Vagina (tissue), 2 donors: ENCODE measurements at regions not wholly inside any gene's neighbourhood (a gene's known extent, or its start where the extent isn't known, plus 50 kb on each side); places are given as distances from the start of the nearest gene placed in this dataset.

ENCODE experiments used
- DNase-seq, 2 donors: peaks; one replicate each; pipeline ENCODE4 v3.0.0-alpha.2; 2017; ENCODE audit errors: extremely low spot score in 2 of 2
- H3K27ac ChIP-seq: fragments of 200-600 bp; sonication (generic); one replicate; pipeline ENCODE4 v1.5.1; 2019
- H3K27me3 ChIP-seq: fragments of 200-600 bp; sonication (generic); one replicate; pipeline ENCODE4 v1.5.1; 2019
- H3K36me3 ChIP-seq, 2 donors: fragments of 200-600 bp; sonication (generic); one replicate each; pipeline ENCODE4 v1.5.1; 2017 to 2019
- H3K4me1 ChIP-seq: fragments of 200-600 bp; sonication (generic); one replicate; pipeline ENCODE4 v1.5.1; 2019
- H3K4me3 ChIP-seq, 2 donors: fragments of 200-600 bp; sonication (generic); 1 replicate in 1 of 2; 2 replicates in 1 of 2; pipeline ENCODE4 v1.5.1; 2016 to 2019
- H3K9me3 ChIP-seq: fragments of 200-600 bp; sonication (generic); one replicate; pipeline ENCODE4 v1.5.1; 2019
- POLR2A ChIP-seq, 2 donors: fragments of 450-650 bp; IDR thresholded peaks; one replicate each; pipeline ENCODE4 v1.6.1; 2017; ENCODE audit warnings: antibody characterized with exemption in 2 of 2, mild to moderate bottlenecking in 2 of 2, moderate library complexity in 2 of 2
- POLR2AphosphoS5 ChIP-seq, 2 donors: sonication (generic); formaldehyde crosslinking; IDR thresholded peaks; one replicate each; pipeline ENCODE4 v1.9.0; 2017; ENCODE audit warnings: antibody characterized with exemption in 2 of 2, mild to moderate bottlenecking in 2 of 2, low read depth in 1 of 2; ENCODE audit not compliant: insufficient read depth in 1 of 2
- intact Hi-C: fragments of 100-400 bp; cut with DNase I; formaldehyde crosslinking; loops from one replicate; pipeline ENCODE4 v1.15.1; 2023
- TF ChIP-seq, protein P1 (sequence below), 3 experiments: fragments of 450-650 bp in 2 of 3; fragments of 200-600 bp in 1 of 3; sonication (generic) in 1 of 3; IDR thresholded peaks; one replicate each; pipeline ENCODE4 v1.5.1; 2017 to 2019; ENCODE audit warnings: antibody characterized with exemption in 3 of 3, mild to moderate bottlenecking in 2 of 3, moderate library complexity in 2 of 3

DNA sequence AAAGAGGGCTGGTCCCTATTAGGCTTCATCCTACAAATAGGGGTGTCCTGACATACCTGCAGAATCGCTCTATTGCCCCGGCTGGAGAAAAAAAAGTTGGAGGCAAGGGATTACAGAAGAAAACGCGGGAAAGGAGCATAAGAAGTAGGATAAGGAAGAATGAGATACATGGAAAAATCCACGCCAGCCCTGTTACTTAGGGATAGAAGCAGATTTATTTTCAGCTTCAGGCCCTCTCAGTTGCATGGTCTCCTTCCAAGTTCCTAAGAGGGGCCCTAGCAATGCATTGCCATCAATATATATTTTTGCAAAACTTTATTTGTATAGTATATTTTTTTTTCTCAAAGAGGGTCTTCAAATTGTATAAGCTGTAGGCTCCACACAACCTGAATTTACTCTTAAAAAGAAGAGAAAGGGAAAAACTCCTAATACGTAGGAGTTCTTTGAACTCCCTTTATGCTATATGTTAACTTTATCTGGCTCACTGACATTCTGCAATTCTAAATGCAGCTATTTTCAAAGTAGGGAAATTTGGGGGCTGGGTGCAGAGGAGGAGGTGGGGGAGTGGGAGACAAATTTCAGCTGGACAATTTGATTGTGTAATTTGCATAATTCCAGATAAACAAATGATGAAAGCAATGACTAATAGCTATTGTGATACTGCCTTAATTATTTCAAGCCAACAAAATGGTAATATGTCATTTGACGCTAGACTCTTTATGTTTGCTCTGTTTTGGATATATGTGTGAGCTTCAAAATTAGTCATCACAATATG, 137.7 kb upstream of the TRHDE start:
- no peak for DNase-seq
- intact Hi-C loops = no loop called here
- Histone ChIP-seq H3K27ac (no peak overlapping the region), H3K27me3 (no peaks in the 10 kb centered on the region), H3K4me3 (no peak overlapping the region), H3K36me3 (no peaks in the 10 kb centered on the region), H3K4me1 (no peaks in the 10 kb centered on the region), H3K9me3 (no peaks in the 10 kb centered on the region)
- TF ChIP-seq, protein P1, sequence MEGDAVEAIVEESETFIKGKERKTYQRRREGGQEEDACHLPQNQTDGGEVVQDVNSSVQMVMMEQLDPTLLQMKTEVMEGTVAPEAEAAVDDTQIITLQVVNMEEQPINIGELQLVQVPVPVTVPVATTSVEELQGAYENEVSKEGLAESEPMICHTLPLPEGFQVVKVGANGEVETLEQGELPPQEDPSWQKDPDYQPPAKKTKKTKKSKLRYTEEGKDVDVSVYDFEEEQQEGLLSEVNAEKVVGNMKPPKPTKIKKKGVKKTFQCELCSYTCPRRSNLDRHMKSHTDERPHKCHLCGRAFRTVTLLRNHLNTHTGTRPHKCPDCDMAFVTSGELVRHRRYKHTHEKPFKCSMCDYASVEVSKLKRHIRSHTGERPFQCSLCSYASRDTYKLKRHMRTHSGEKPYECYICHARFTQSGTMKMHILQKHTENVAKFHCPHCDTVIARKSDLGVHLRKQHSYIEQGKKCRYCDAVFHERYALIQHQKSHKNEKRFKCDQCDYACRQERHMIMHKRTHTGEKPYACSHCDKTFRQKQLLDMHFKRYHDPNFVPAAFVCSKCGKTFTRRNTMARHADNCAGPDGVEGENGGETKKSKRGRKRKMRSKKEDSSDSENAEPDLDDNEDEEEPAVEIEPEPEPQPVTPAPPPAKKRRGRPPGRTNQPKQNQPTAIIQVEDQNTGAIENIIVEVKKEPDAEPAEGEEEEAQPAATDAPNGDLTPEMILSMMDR (IDR thresholded peaks at IDR 0.05) = no peak
- TF ChIP-seq POLR2AphosphoS5 (IDR thresholded peaks at IDR 0.05; ENCODE audit: insufficient read depth in 1 of 2, low read depth in 1 of 2) = no peak
- TF ChIP-seq POLR2A (IDR thresholded peaks at IDR 0.05) = no peak

DNA sequence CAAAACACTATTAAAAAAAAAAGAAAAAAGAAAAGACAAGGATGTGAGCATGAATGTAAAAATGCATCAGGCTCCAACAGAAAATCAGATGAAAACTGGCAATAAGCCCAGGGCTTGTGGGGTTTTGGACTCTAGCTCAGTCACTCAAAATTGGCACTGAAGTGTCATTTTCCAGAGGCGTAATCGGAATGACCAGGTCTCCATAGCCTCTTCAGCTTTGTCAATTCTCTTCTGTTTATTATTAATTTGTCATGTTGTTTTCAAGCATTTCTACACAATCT, 137.2 kb upstream of the TRHDE start:
- intact Hi-C loops = no loop called here
- TF ChIP-seq POLR2A (IDR thresholded peaks at IDR 0.05) (no peak), POLR2AphosphoS5 (IDR thresholded peaks at IDR 0.05; ENCODE audit: insufficient read depth in 1 of 2, low read depth in 1 of 2) (no peak)
- TF ChIP-seq, protein P1 (IDR thresholded peaks at IDR 0.05) = no peak

DNA sequence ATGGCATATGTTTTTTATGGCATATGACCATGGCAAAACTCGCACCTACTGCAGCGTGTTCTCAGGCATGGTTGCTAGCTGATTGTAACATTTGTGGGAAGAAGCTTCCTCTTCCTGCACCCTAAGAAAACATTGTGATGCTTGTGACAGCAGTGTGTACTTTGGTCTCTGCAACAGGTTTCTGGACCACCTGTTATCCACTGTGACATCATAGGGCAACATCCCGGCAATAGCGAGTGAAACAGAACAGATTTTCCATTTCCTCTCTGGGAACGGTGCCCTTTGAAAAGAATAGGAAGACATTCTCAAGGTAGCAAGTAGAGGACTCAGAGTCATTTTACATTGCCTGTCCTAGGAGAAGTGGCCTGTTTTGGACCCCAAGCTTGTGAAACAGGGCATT, 135.4 kb upstream of the TRHDE start:
- no peaks in the 10 kb centered on the region for H3K9me3 ChIP-seq
- no peak for TF ChIP-seq POLR2A (IDR thresholded peaks at IDR 0.05)
- TF ChIP-seq, protein P1 (IDR thresholded peaks at IDR 0.05) = no peak
- TF ChIP-seq POLR2AphosphoS5 (IDR thresholded peaks at IDR 0.05; ENCODE audit: insufficient read depth in 1 of 2, low read depth in 1 of 2) = no peak
- intact Hi-C loops = no loop called here
- no peaks in the 10 kb centered on the region for H3K4me1 ChIP-seq
- DNase-seq = no peak
- no peak overlapping the region for H3K4me3 ChIP-seq
- H3K36me3 ChIP-seq = no peaks in the 10 kb centered on the region
- no peak overlapping the region for H3K27ac ChIP-seq
- H3K27me3 ChIP-seq = no peaks in the 10 kb centered on the region

More for the DNA sequence above, 137.2 kb upstream of the TRHDE start:
- Histone ChIP-seq H3K9me3 (no peaks in the 10 kb centered on the region), H3K27me3 (no peaks in the 10 kb centered on the region), H3K4me3 (no peak overlapping the region), H3K4me1 (no peaks in the 10 kb centered on the region), H3K36me3 (no peaks in the 10 kb centered on the region), H3K27ac (no peak overlapping the region)
- DNase-seq = no peak

DNA sequence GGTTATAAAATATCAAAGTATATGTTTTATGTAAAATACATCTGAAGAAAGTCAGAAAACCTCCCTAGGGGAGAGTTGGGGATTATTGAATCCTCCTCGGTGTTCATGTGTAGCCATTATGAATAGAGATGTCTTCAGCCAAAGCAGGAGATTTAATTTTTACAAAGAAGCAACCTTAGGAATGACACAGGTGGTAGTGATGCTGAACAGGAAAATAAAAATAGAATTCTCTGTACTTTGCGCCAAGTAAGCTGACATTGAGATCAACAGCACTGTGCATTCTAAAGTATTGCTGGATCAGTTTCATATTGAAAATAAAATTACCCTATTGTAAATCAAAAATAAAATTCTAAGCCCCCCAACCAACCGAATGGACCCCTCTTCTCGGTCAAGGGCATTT, 132.8 kb upstream of the TRHDE start:
- H3K36me3 ChIP-seq = no peaks in the 10 kb centered on the region

GRCh38 chr12:72141381-72141780, 130.8 kb upstream of the TRHDE start:
- Histone ChIP-seq H3K4me3 (no peak overlapping the region), H3K36me3 (no peaks in the 10 kb centered on the region), H3K9me3 (no peaks in the 10 kb centered on the region), H3K27me3 (no peaks in the 10 kb centered on the region), H3K27ac (no peak overlapping the region), H3K4me1 (no peaks in the 10 kb centered on the region)
- no peak for DNase-seq
- intact Hi-C loops = no loop called here
- no peak for TF ChIP-seq POLR2A (IDR thresholded peaks at IDR 0.05)
- TF ChIP-seq, protein P1 (IDR thresholded peaks at IDR 0.05) = no peak
- no peak for TF ChIP-seq POLR2AphosphoS5 (IDR thresholded peaks at IDR 0.05; ENCODE audit: insufficient read depth in 1 of 2, low read depth in 1 of 2)

More for the DNA sequence above, 132.8 kb upstream of the TRHDE start:
- Histone ChIP-seq H3K27me3 (no peaks in the 10 kb centered on the region), H3K4me1 (no peaks in the 10 kb centered on the region), H3K4me3 (no peak overlapping the region), H3K27ac (no peak overlapping the region), H3K9me3 (no peaks in the 10 kb centered on the region)
- no peak for TF ChIP-seq POLR2A (IDR thresholded peaks at IDR 0.05)
- TF ChIP-seq, protein P1 (IDR thresholded peaks at IDR 0.05) = no peak
- no peak for TF ChIP-seq POLR2AphosphoS5 (IDR thresholded peaks at IDR 0.05; ENCODE audit: insufficient read depth in 1 of 2, low read depth in 1 of 2)
- no peak for DNase-seq
- intact Hi-C loops = no loop called here
